Spinal cord (tissue), 9 donors: ENCODE measurements at regions not wholly inside any gene's neighbourhood (a gene's known extent, or its start where the extent isn't known, plus 50 kb on each side); places are given as distances from the start of the nearest gene placed in this dataset.

Source experiments
- DNase-seq, 6 donors: peaks; one replicate each; pipeline versions ENCODE4 v3.0.0 to v3.0.0-alpha.2; 2013 to 2015; ENCODE audit warnings: low spot score in 6 of 6, low read depth in 4 of 6
- H3K27ac ChIP-seq: one replicate; pipeline ENCODE4 v1.5.1; 2013; ENCODE audit warnings: low read depth, low read length, control low read depth
- H3K27me3 ChIP-seq: one replicate; pipeline ENCODE4 v1.6.1; 2013; ENCODE audit warnings: low read length; ENCODE audit not compliant: control insufficient read depth, insufficient read depth
- H3K36me3 ChIP-seq: one replicate; pipeline ENCODE4 v1.6.1; 2013; ENCODE audit warnings: low read length; ENCODE audit not compliant: control insufficient read depth, insufficient read depth
- H3K4me1 ChIP-seq: one replicate; pipeline ENCODE4 v1.6.1; 2013; ENCODE audit warnings: low read length; ENCODE audit not compliant: control insufficient read depth, insufficient read depth
- H3K4me3 ChIP-seq: one replicate; pipeline ENCODE4 v1.5.1; 2013; ENCODE audit warnings: low read depth, low read length, control low read depth
- H3K9me3 ChIP-seq: one replicate; pipeline ENCODE4 v1.6.1; 2013; ENCODE audit warnings: low read length; ENCODE audit not compliant: control insufficient read depth, insufficient read depth
- WGBS: methylation state at CpG from one replicate; pipeline ENCODE4 v1.1.5; 2013; ENCODE audit warnings: missing lambda C conversion rate; ENCODE audit not compliant: insufficient coverage; 5-methylcytosine and 5-hydroxymethylcytosine counted together
- donor health status: healthy.

DNA sequence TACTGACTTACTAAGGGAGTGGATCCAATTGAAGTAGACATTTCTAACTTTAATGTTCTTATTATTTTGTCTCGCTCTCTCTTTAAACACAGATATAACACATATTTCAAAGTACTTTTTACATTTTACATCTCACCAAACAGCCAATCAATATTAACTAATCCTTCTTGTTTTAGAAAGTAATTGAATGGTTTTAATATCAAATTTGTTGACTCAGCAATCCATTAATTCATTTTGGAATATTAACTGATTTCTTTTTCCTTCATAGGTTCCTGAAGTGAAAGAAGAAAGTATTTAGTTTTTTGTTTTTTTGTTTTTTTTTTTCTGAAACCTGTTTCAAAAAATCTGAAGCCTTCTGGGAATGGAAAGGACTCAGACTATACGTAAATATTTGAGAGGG lies 62.3 kb upstream of the DPYD start:
- Histone ChIP-seq H3K36me3 (no peaks in the 10 kb centered on the region), H3K27me3 (no peaks in the 10 kb centered on the region), H3K9me3 (no peaks in the 10 kb centered on the region), H3K4me3 (no peak overlapping the region), H3K4me1 (no peaks in the 10 kb centered on the region), H3K27ac (no peak overlapping the region)
- no CpG with 5 or more reads among the region's 2 CpGs for WGBS
- DNase-seq, result no peak

DNA sequence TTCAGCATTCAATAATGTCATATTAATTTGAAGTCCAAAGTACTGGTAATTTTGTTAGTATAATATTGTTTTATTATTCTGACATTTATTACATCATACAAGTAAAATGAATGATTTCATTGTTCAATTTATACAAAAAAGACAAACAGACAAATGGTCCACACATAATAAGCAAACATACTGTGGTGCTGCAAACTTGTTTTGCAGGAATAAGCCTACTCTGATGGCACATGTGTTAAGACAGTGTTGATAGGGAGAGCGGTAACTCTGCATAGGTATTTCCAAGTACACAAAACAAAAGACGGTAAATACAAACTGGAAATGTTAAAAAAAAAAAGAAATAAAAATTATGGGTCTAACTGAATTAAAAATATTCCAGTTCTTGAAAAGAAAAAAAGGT lies 59.7 kb upstream of the DPYD start:
- WGBS, result no CpG with 5 or more reads among the region's 2 CpGs
- Histone ChIP-seq H3K9me3 (no peaks in the 10 kb centered on the region), H3K4me1 (no peaks in the 10 kb centered on the region), H3K27ac (no peak overlapping the region), H3K27me3 (no peaks in the 10 kb centered on the region), H3K4me3 (no peak overlapping the region), H3K36me3 (no peaks in the 10 kb centered on the region)
- DNase-seq, result no peak

DNA sequence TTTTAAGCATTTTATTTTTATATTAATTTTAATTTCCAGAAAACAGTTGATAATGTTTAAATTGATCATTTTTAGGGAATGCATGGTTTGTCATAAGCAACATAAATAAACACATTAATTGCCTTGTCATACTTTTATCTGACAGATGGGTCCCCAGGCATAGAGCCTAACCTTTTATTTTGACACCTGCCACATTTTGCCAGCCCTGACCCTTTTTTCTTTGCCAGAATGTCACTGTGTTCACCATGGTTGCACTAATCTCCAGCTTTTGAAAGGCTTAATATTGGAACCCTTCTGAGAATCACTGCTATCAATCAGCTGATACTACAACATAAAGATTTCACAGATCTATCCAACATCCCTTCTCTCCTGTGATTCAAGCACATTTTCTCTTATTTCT lies 56.0 kb upstream of the DPYD start:
- DNase-seq, result peak in 1 of 6 donors; percentile 20
- Histone ChIP-seq H3K36me3 (no peaks in the 10 kb centered on the region), H3K4me1 (no peaks in the 10 kb centered on the region), H3K27me3 (no peaks in the 10 kb centered on the region), H3K4me3 (no peak overlapping the region), H3K27ac (no peak overlapping the region), H3K9me3 (no peaks in the 10 kb centered on the region)
